HK-2 (cell line): ENCODE measurements at regions not wholly inside any gene's neighbourhood (a gene's known extent, or its start where the extent isn't known, plus 50 kb on each side); places are given as distances from the start of the nearest gene placed in this dataset.
A peak's percentile ranks its signal among the peaks of the same experiment; 100 is the strongest.
"Not testable (repeated sequence)": the region's sequence is repeated elsewhere in the genome, so short reads cannot be mapped to it uniquely, and the experiment has no call there.

Experiments used
- DNase-seq: peaks from one replicate; pipeline ENCODE4 v3.0.0-alpha.2; 2018; ENCODE audit not compliant: unreplicated experiment

DNA sequence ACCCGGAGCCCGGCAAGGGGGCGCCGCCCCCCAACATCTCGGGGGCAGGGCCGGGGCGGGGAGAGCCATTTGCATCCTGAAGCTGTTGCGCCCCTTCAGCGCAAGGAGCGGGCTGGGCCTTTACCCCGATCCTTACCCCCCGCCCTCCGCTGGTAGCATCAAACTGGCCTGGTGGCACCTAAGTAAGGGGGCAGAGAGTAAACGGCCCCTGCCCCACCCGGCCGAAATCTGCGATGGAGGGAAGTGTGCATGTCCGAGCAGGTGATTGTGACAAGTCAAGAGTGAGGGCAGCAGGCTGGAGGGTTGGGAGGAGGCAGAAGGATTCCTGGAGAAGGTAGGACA is 101.2 kb downstream of the ESM1 start:
- no peak for DNase-seq

DNA sequence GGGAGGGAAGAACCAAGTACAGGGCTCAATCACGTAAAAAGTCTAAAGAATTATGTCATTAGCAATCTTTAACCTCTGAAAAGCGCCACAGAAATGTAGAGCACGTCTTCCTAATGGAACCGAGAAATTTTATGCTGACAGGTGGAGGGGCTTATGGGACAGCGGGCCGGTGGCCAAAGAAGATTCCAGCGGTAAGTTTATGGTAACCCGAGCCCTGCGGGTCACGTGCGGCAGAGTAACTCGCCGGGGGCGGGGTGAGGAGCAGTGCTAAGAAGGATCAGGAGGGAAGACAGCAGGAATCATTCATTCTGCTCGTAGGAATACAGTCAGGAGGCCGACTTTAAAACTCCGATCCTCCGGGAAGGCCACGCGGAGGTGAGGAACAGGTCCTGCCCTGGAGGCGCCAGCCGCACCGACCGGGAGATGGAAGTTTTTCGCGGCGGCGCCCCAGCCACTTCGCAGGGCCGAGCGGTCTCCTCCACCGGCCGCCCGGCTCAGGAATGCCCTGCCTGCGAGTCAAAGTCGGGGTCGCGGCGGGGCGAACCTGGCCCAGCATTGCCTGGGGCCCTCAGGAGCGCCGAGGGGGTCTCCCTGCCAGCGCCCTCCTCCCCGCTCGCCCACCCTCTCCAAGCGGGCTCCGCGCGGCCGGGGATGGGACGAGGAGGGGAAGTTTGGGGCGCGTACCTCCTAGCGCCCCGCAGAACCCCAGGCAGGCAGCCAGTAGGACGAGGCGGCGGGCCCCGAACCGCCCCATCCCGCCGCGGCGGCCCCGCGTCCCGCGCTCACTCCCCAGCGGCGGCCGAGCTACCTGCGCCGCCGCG is 101.8 kb downstream of the ESM1 start:
- DNase-seq, result peak; percentile 52

DNA sequence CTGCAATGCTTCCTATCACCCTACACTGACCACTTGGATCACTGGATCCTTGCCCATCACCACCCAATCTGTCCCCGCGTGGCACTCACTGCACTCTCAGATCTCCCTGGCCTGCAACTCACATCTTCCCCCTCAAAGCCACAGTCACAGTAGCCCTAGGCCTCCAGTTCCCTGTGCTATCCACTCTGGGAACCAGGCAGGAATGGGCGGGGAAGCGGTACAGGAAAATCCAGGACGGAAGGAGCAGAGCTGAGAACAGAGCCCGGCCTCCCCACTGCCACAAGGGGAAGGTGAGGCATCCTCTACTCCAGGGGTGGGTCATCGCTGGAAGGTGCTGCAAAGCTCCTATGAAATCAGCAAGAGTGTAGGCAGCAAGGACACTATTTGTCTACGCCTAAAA is 102.6 kb downstream of the ESM1 start:
- DNase-seq, result no peak

DNA sequence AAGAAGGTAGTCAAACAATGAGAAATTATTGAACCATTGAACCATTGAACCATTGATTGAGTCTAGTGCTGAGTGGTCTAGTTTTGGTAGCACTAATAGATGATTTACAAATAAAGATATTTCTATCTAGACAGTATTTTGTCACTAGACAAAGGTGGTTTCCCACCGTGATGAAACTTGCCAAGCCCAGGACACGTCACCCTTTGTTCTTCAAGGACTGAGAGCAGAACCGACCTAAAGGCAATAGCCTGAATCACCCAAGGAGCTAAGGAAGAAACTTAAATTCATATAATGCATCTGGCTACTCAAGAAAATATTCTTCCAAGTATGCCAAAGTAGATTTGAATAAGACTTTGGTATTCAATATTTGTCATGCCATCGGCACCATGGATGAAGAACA is 103.3 kb downstream of the ESM1 start:
- DNase-seq, result no peak

DNA sequence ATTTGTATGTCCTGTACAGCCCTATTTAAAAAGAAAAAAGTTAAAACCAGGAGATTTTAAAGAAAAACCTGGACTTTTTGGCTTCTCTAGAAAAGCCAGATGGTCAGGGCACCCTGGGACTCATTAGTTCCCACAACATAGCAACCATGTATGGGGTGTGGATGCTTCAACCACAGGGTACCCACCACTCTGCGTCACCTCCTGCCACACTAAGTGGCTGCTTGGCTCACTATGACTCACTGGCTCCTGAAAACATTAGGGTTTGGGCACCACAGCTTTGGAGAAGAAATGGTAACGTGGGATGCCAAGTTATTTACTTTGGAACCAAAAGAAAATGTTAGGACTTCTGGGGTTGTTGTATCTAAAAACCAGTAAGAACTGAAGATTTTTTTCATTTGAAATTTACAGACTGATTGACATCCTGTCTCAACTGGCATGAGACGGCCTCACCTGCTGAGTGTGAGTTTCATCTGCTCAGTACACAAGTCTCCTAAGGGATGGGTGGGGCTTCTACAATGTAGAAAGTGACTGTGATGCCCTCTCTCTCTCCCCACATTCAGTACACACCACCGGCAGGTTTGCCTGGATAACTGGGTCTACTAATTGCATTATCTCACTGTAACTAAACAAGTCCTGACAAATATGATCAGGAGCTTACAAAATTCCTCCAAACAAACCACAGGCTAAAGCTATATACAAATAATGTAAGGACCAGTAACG is 103.9 kb downstream of the ESM1 start:
- DNase-seq, result no peak

DNA sequence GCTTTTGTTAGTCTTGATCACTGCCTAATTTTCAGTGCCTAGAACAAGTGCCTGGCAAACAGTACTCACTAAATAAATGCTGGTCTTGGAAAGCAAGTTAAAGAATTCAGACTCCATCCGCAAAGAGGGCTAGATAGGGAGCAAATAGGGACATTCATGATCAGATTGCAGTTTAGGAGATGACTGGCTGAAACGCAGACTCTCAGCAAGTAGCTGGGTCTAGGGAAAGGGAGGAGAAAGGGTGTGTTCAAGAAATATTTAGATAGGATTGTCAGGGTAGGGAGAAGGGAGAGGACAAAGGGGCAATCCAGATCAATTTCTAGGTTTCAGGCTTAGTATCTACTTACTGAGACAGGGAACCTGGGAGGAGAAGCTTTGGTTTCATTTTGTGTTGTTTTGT is 108.4 kb downstream of the ESM1 start:
- DNase-seq, result no peak

DNA sequence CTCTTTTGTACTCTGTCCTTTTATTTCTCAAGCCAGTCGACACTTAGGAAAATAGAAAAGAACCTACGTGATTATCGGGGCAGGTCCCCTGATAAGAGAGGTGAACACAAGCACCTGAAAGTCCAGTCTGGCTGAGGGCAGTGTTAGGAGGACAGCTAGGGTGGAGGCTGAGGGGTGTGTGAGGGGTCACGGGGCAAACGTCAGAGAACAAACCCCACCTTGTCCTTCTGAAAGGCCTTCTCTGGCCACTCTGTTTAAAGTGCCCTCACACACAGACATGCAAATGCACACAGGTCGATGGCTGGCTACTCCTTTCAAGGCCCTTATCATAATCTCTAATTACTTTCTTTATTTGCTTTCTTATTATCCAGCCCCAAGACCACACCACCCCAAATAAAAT is 108.8 kb downstream of the ESM1 start:
- no peak for DNase-seq

DNA sequence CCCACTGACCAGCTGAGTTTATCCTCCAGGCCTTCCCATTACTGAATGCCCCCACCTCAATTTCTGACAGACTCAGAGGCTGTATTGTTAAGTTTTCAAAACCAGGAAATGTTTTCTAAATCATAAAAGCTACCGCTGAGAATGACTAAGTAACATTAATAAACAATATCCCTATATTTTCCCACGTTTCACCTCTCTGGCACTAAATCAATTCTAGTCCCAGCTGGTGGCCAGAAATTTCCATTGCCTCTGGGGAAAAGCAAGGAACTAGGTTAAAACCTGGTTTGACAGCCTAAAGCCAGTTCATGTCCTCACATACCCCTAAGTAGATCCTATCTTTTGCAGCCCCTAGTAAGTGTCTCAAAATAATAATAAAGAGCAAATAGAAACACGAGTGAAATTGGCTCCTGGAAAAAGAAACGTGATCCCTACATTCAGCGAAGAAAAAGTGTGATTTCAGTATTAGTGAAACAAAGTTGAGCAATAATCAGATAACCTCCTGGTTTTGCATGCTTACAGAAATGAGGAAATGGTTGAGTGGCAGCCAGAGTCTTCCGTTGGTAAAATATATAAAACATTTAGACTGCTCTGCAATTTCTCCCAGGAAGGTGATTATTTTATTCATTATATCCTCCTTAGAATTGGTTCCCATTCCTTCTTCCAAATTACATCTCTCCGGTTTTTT is 110.9 kb downstream of the ESM1 start:
- DNase-seq, result no peak

DNA sequence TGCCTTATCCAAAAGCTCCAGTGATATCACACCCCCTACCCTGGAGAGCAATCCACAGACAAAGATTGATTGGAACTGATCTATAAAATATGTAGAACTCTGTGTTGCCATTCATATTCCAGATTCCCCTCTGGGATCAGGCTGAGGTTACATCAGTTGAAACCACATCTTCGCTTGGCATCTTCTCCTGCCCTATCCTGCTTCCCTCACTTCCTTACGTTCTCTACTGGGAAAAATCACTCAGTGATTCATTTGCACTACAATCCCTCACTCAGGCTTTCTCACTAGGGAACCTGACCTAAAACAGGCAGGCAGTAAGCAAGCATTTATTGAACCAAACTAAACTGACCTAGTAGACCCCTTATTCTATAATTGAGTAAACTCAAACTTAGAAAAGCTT is 111.7 kb downstream of the ESM1 start:
- no peak for DNase-seq

DNA sequence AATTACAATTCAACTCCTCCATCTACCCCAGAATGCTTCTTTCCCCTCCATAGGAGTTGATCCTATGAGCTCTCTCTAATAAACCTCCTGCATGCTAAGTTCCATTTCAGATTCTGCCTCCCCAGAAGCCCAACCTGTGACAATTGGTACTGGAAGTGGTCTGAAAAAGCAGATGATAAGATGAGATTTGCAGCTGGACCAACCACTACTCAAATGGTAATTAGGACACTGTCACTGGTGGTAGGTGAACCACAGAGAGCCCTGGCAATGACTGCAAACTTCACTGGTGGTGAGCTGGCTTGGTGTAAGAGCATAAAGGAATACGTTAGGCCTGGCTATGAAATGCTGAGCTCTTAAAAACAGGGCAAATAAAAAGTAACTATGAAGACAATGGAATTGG is 112.6 kb downstream of the ESM1 start:
- no peak for DNase-seq

DNA sequence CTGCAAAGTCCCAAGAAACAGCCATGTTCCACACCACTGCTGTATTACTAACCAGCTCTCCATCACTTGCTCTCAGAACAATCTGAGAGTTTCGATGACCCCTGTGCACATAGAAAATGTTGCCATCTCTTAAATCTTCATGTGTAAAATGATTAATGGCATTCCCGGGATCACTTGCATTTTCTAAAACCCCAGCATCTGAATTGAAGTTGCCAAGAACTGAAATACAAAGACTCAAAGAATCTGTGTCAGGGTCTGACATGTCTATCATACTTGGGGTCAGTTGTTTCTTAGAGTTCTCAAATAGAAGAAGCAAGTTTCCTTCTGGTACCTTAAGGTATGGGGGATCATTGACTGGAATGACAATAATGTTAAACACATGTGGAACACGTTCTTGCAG is 115.1 kb downstream of the ESM1 start:
- no peak for DNase-seq

DNA sequence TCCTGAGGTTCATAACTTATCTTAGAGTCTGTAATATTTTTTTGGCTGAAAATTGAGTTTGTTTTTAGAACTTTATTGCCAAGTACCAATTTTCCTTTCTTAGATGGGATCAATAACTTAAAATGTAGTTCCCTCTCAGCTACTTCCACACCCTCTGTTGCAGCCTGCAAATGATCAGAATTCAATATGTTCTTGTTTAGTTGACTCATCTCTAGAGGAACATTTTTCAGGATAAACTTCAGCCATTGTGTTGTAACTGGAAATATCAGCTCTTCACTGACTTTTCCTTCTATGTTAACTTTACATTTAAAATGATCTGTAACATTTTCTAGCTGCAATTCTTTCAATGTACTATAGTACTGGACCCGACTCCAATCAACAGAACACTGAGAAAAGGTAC is 115.7 kb downstream of the ESM1 start:
- no peak for DNase-seq

DNA sequence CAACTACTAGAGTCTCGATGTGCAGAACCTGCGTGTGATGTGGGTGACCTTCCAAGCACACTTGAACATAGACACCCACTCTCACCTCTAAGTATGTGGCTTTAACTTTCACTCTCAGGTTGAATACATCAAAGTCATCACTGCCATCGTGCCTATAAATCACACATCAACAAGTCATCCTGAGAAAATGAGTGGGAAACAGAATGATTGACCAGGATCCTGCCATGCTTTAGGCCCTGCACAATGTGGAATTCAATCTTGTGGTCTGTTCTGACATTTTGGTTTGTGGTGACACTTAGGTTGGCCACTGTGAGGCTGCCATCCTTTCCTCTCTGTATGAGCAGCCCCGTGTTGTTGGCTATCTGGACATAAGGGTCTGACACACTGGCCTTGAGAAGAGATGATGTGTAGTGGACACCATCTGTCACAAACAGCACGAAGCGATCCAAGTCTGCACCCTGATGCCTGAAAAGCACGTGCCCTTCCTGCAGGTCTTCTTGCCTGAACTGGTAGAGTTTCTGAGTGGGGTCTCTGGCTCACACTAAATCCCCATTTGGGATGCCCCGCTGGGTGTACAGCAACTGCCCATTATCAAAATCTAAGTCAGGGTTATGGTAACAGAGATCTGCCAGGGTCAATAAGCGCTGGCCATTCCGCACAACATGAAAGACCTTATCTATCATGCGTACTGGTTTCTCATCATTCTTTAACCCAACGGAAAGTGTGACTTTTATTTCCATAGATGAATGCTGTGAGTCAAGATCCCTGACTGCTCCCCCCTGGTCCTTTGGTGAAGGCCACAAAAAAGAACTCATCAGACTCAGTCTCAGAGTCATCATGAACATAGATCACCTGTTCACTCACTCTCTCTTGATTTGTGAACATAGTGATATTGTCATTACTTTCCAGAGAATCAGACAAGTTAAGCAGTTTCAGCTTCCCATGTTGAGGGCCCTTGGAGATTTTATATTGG is 116.6 kb downstream of the ESM1 start:
- DNase-seq, result no peak

DNA sequence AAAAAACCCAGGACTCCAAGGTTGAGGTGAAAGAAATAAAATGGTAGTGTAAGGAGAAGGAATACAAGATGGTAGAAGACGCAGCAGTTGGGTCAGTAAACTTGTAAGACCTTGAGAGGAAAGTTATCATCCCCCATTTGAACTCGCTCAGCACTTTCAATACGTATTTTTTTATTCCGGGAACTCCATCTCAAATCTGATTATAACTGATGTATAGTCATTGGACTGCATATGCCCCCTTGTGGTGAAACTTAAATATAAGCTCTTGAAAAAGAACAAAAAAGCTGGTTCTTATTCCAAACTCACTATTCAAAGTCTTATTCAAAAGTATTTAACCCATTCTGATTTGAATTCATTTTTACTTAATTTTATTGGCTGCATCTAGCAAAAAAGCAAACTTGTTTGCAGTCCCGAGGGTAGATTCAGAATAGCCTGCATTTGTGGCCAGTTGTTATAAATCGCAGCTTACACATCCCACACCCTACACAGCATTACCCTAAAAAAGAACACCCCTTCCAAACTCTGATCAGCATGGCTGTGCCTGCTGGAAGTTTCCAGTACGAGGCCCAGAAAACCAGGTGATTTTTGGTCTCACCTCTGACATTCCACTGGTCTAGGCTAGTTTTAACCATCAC is 118.0 kb downstream of the ESM1 start:
- DNase-seq, result no peak

DNA sequence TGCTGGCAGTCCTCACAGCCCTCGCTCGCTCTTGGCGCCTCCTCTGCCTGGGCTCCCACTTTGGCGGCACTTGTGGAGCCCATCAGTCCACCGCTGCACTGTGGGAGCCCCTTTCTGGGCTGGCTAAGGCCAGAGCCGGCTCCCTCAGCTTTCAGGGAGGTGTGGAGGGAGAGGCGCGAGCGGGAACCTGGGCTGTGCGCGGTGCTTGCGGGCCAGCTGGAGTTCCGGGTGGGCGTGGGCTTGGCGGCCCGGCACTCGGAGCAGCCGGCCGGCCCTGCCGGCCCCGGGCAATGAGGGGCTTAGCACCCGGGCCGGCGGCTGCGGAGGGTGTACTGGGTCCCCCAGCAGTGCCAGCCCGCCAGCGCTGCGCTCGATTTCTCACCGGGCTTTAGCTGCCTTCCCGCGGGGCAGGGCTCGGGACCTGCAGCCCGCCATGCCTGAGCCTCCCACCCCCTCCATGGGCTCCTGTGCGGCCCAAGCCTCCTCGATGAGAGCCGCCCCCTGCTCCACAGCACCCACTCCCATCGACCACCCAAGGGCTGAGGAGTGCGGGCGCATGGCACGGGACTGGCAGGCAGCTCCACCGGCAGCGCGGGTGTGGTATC is 120.4 kb downstream of the ESM1 start:
- not testable (repeated sequence) for DNase-seq

DNA sequence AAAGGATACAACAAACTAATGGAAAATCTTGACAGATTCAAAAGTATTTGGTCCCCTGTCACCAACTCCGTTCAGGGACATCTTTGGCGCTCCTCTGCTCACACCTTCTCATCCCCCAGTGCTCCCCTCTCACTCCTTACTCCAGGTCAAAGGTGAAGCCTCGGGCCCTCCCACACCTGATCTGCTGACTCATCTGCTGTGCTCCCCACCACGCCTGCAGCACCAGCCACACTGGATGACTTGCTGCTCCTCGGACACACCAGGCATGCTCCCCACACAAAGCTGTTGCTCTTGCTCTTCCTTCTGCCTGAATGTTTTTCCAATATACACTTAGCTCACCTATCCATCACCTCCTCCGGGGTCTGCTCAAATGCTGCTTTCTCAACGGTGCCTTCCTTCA is 123.4 kb downstream of the ESM1 start:
- DNase-seq, result no peak

DNA sequence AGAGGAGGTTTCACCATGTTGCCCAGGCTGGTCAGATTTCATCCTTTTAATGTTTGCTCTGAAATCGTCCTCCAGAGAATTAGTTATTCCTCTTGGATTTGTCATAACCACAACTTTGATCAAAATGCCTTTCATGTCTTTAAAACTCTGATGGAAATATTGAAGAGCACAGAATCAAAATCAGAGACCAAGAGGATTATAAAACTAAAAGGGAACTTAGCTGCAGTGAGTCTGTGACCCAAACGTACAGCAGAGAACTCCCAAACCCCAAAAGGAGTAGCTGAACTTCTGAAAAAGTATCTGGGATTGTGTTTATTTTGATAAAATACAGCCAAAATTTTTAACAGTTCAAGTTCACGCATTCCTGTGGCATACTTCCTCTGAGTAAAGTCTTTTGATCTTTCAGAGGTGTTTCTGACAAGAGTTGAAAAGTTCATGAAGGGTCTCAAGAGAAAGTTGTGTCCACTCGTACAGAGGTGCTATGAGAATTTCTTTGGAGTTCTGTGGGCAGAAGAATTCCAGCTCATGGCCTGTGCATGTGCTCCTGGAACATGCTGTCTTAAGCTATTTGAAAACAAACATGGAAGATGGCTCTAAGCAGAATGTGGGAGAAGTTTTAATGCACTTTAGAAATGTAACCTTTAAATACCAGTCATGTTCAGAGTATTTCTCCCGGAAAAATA is 124.0 kb downstream of the ESM1 start:
- no peak for DNase-seq

DNA sequence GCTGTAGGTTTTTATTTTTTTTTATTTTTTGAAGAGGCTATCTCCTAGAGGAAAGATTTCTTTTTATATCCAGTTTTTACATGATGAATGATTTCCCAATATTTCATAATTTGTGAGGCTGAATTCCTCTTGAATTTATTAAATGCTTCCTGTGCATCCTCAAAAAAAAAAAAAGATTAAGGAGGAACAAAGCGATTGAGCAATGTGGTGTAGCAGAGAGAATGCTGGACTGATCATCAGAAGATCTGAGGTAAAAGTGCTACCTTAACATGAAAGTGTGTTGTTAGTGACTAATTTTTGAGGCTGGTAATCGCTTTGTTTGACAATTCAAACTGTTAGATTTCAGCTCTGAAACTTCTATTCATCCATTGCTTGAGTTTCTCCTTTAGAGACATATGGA is 125.1 kb downstream of the ESM1 start:
- DNase-seq, result no peak

DNA sequence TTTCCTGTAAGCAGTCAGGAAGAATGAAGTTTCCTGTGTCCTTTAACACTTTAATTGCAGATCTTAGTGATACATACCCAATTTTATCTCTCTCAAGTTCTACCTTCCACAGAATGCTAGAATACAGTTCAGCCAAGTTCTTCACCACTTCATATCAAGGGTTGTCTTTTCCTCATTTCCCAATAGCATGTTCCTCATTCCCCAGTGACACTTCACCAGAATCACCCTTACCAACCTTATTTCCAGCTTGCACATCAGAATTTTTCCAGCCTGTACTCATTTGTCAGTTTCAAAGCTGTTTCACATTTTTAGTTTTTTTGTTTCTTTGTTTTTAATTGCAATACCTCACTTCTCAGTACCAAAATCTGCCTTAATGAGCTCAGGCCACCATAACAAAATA is 126.1 kb downstream of the ESM1 start:
- no peak for DNase-seq

DNA sequence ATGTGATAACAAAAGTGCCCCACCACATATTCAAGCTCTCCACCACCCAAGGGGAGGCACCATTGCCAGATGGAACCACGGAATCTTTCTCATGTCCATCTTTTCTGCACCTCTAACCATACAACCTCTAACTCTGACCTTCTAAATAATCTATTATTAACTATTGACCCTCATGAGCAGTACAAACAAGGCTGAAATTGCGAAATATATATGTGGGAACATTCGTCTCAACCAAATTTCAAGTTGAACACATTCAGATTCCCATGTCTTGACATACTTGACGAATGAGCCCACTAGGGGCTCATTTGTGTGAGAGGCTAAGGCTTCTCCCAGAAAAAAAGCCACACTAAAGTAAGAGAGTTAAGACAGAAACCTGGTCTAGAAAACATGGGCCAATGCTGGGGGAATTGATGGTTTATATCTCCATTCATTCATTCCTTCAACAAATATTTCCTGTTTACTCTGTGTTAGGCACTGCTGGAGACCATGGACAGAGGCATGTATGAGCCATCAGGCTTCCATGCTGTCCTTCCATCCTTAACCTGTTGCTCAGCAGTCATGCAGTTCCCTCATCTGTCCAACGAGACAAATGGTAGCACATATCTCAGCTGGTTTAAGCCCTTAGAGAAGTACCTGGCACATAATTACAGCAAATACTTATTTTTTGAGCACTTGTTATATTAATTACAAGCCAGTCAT is 130.4 kb downstream of the ESM1 start:
- DNase-seq, result no peak
